HG03521 (cell line): ENCODE measurements at regions not wholly inside any gene's neighbourhood (a gene's known extent, or its start where the extent isn't known, plus 50 kb on each side); places are given as distances from the start of the nearest gene placed in this dataset.

Experiments used
- ATAC-seq: cut with Tn5 transposase; IDR thresholded peaks from one replicate; pipeline ENCODE4 v1.9.1; 2021; ENCODE audit warnings: mild to moderate bottlenecking, moderate library complexity; ENCODE audit not compliant: unreplicated experiment

GRCh38 chr13:33691980-33692379 lies 126.0 kb upstream of the RFC3 start:
- ATAC-seq = no peak

GRCh38 chr13:33692531-33692930 lies 125.4 kb upstream of the RFC3 start:
- ATAC-seq = no peak

- ATAC-seq = no peak
Observed at GRCh38 chr13:33694546-33694945, 123.4 kb upstream of the RFC3 start.

- no peak for ATAC-seq
Observed at GRCh38 chr13:33696530-33696929, 121.4 kb upstream of the RFC3 start.

GRCh38 chr13:33697926-33698325 lies 120.0 kb upstream of the RFC3 start:
- no peak for ATAC-seq

- no peak for ATAC-seq
Observed at GRCh38 chr13:33707449-33707848, 110.5 kb upstream of the RFC3 start.

- ATAC-seq = no peak
Observed at GRCh38 chr13:33710924-33711323, 107.0 kb upstream of the RFC3 start.

- ATAC-seq = no peak
Observed at GRCh38 chr13:33711436-33711835, 106.5 kb upstream of the RFC3 start.

- no peak for ATAC-seq
Observed at GRCh38 chr13:33717775-33718174, 100.2 kb upstream of the RFC3 start.

GRCh38 chr13:33721724-33722123 lies 96.2 kb upstream of the RFC3 start:
- ATAC-seq = no peak

- no peak for ATAC-seq
Observed at GRCh38 chr13:33722216-33722915, 95.6 kb upstream of the RFC3 start.

GRCh38 chr13:33723365-33723764 lies 94.6 kb upstream of the RFC3 start:
- no peak for ATAC-seq

- ATAC-seq = peak; percentile 79
Observed at GRCh38 chr13:33723772-33724435, 94.0 kb upstream of the RFC3 start.

- no peak for ATAC-seq
Observed at GRCh38 chr13:33725340-33725739, 92.6 kb upstream of the RFC3 start.

GRCh38 chr13:33727297-33728083 lies 90.5 kb upstream of the RFC3 start:
- ATAC-seq = no peak

GRCh38 chr13:33728271-33729037 lies 89.5 kb upstream of the RFC3 start:
- peak; percentile 76 for ATAC-seq

- no peak for ATAC-seq
Observed at GRCh38 chr13:33730147-33730546, 87.8 kb upstream of the RFC3 start.

GRCh38 chr13:33730619-33731018 lies 87.3 kb upstream of the RFC3 start:
- no peak for ATAC-seq

- ATAC-seq = no peak
Observed at GRCh38 chr13:33735276-33735675, 82.7 kb upstream of the RFC3 start.

- no peak for ATAC-seq
Observed at GRCh38 chr13:33739254-33739653, 78.7 kb upstream of the RFC3 start.

GRCh38 chr13:33740134-33740538 lies 77.8 kb upstream of the RFC3 start:
- no peak for ATAC-seq
